NCI-H82 (cell line): ENCODE measurements at regions not wholly inside any gene's neighbourhood (a gene's known extent, or its start where the extent isn't known, plus 50 kb on each side); places are given as distances from the start of the nearest gene placed in this dataset.

ENCODE experiments used
- DNase-seq: peaks from one replicate; lab custom pipeline; 2025; lab: John Stamatoyannopoulos, UW

DNA sequence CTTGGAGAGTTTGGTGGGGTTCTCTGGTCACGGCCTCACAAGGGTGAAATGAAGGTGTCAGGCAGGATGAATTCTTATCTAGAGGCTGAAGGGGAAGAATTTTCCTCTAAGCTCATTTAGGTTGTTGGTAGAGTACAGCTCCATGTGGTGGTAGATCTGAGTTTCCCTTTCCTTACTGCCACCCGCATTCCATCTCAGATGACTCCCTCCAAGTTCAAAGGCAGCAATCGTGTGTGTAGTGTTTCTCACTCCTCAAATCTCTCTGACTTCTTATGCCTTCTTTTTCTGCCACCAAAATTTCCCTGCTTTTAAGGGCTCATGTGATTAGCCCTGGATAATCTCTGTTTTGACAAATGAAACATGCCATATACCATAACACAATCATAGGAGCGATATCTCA is 135.5 kb upstream of the MYOCD start:
- peak; percentile 7 for DNase-seq

DNA sequence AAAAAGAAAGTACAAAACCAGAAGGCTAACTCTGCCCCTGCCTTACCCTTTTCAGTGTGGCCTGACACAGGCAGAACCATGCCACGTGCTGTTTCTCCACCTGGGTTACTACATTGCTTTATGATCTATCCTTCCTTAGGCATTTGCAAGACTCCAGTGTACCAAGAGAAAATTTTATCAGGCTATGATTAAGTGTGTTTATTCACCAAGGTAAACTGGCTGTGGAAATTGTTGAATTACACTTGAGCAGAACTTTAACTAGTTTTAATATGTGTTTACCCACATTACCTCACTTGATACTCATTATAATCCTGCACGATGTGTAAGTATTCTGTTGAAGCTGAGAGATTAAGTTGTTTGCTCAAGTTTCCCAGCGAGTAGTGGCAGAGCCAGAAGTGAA is 129.7 kb upstream of the MYOCD start:
- no peak for DNase-seq

DNA sequence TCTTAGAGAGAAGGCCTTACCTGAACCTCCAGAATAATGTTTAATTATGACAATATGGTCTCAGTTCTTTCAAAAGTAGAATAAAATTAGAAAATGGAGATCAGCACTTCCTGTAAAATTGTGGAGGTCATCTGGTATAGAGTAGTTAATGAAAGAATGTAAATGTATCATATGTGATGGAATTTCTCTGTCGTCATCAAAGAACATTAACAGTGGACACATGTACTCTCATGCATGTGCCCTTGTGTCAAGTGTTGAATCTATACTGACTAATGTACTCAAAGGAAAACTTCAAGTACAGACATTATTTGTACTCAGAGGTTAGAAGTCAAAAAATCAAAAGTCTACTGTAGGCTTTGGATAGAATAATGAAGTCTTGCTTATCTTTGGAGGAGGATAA is 129.2 kb upstream of the MYOCD start:
- DNase-seq, result no peak

DNA sequence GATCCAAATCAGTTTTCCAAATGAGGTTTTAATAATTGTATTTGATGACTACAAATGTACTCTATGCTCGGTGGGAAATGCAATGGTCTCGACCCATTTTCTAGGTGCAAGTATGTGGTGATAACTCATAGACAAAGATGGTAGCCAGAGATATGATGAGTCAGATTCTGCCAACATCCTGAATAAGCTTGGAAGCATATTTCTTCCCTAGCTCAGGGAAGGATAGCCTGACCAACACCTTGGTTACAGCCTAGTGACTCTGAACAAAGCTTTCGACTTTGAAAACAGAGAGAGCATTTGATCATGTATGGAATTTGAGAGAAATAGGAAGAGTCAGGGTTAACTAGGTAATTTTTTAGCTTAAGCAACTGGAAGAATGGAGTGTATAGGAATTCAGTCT is 128.3 kb upstream of the MYOCD start:
- DNase-seq, result no peak

- no peak for DNase-seq
These were observed 127.7 kb upstream of the MYOCD start for GRCh38 chr17:12538003-12538402.

GRCh38 chr17:12545877-12546513 is 119.7 kb upstream of the MYOCD start:
- DNase-seq, result peak; percentile 82

GRCh38 chr17:12546983-12547382 is 118.7 kb upstream of the MYOCD start:
- DNase-seq, result no peak

DNA sequence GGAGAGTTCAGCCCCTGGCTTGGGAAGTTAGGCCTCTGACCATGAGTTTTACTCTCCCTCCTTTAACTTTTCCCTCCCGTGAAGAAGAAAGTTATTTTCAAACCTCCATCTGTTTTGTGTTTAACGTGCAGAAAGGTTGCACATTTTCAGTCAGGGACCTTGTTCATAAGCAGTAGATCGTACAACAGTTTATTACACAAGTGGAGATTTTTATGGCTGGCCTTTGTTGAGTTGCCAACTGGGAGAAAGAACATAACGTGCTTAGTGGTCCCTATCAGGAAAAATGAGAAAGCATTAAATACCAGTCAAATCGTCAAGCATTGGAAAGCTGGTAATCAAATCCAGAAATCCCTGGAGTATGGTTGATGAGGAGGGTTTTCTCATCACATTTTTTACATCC is 117.9 kb upstream of the MYOCD start:
- DNase-seq, result no peak

DNA sequence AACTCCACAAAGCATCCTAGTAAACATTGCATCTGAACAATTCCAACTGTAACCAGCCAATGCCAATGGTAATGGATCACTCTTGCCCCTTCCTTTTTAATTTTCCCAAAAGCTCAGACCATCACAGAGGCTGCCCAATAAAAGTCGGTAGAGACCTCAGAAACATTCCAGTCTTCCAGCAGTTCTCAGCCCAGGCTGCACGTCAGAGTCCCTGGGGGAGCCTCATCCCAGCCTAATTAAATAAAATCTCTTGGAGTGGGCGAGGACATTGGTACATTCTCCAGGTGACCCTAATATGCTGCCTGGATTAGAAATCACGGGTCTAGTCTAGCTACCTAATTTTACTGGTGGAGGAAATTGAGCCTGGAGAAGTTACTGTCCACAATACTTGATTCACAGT is 117.1 kb upstream of the MYOCD start:
- DNase-seq, result no peak

DNA sequence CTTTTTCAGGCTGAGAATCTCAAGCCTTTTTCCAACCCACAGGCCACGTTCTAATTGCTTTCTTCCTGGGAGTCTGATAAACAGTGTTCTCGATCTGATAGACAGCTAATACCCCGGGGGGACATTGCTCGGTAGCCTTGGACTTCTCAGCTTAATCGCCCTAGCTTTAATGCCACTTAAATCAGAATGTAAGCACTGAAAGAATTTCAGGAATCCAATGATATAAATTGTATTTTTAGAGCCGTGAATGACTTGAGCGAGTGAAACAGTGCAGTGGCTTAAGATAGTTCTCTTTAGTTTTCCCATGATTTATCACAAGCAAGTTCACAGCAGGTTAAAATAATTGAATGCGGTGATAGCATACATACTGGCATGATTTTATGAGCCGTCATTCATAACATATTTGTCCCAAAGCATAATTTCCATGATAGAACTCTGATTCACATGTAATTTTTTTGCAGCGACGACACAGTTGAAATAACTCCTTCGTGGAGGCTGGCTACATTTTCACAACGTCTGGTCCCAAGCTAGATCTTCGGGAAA is 116.1 kb upstream of the MYOCD start:
- no peak for DNase-seq

DNA sequence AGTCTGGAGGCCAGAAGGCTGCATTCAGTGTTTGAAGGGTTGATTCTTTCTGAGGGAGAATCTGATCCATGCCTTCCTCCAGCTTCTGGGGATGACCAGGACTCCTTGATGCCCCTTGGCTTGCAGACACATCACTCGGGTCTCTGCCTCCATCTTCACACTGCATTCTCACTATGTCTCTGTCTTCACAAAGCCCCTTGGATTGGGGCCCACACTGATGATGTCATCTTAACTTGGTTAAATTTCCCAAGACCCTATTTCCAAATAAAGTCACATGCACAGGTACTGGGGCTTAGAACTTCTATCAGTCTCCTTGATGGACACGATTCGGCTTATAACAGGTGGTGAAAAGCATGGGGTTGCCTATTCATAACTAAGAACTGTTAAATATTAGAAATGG is 112.1 kb upstream of the MYOCD start:
- no peak for DNase-seq

DNA sequence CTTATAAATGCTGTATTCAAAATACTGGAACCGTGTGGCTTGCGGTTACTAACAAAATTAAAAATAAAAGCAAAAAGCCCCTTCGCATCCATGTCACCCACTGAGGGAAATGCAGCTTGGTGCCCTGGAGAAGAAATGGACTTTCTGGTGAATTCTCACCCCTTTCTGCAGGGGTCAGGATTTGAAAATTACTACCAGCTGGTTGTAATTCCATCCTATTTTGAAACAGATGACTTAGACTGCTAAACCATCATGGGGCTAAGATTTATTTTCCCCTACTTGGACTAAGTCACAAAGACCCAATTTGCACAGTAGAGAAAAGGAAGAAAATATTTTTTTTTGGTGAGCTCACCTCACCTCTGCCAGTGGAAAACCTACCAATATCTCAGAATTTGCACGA is 111.4 kb upstream of the MYOCD start:
- DNase-seq, result no peak

GRCh38 chr17:12566291-12566690 is 99.4 kb upstream of the MYOCD start:
- DNase-seq, result peak; percentile 77

DNA sequence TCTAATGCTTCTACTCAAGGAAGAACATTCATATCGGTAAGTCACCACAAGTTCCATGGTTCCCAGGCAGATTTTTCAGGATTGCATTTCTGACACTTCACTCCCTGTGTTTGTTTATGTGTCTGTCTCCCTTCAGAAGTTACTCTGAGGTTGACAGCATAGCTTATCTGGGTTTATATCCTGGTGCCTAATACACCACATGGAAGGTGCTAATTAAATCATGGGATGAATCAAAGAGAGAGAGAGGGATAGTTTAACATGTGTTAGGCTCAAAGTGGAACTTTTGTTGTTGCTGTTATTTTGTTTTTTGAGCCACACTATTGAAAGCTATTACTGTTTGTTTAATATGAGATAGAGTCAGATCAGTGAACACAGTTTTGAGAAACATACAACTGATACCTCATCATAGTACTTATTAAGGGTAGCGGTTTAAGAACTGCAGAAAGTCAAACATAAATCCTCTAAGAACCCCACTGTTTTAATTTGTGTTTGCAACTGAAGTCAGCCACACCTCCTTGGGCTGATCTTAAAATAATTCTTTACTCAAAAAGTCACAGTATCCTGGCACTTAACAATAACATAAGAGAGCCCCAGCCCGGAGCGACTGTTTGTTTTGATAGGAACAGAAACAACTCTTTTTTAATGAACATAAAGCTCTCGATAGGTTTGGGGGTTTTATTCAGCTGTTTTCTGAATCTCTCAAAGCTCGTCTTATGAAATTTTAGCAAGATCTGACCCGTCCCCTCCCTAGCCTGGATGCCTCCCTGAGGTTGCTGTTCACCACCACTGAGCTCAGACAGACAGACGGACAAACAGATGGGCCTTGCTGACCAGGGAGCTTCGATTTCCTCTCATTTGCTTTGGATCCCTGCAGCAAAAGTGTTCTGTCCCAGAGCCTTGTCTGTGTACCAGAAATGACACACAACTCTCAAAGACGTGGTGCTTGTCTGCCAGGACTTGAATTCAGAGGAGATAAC is 98.3 kb upstream of the MYOCD start:
- DNase-seq, result peak; percentile 72

DNA sequence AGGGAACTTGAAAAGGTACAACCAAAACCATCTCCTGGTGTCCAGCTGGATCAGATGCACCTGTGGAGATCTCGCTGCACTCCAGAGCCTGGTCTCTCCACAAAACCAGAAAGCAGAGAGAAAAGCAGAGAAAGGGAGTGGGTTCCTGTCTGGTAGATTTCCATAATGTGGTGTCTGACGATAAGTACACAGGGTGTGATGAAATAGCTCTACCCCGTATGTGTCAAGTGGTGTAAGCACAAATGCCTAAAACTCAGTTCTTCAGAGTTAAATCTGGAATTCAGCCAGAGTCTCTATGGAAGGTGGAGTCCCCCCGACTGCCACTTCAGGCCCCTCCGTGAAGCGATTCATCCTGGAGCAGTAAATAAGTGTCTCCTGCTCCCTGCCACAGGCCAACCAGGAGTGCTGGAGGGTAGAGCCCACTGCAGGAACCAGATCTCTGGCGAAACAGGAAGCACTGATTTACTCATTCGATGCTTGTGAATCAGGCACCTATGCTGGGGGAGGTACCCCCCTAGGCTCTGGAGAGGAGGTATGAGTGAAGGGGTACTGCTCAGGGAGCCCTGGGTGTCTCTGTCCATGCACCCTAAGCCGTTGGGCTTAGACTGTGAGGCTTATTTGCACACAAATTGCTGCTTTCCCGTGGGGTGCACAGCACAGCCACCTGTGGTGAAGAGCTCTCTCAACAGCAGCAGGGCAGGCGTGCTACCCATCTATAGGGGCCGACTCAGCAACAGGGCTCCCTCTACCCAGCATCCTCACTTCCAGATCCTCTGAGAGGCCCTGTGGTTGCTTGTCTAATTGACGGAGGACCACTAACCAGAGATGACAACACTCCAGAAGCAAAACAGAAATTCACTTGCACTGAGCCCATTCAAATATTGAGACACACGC is 97.1 kb upstream of the MYOCD start:
- DNase-seq, result no peak

- DNase-seq, result no peak
These were observed 94.1 kb upstream of the MYOCD start for GRCh38 chr17:12571606-12572005.

- no peak for DNase-seq
These were observed 91.2 kb upstream of the MYOCD start for GRCh38 chr17:12574525-12574924.

GRCh38 chr17:12575641-12576040 is 90.0 kb upstream of the MYOCD start:
- DNase-seq, result no peak

DNA sequence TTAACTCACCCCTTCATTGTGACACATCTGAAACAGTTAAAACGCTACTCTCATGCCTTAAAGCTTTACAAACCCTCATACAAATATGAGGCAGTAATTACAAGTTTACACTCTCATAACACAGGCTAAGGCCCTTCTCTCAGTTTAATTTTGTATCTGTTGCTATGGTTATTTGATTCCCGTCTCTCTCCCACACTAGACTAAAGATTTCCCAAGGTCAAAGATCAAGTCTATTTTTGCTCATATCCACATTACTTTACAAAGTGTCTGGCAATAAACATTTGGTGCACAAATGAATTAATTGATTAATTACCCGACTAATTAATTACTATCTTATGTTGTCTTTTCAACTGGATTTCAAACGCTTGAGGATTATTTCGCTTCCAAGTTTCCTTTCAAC is 86.4 kb upstream of the MYOCD start:
- no peak for DNase-seq

DNA sequence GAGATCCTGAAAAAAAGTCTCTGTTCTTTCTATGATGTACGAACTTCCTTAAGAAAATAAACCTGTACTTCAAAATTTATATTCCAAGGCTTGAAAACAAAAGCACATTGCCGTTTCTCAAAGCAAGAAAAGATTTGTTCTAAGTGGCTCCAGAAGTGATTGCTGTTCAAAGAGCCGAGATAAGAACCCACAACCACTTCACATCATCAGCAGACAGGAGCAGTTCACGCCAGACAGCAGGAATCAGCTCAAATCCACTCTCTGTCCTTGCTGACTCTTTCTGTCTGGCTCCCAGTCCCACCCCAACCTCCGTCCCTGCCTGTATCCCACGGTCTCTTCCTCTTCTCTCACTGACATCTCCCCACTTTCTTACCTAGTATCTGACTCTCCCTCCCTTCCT is 85.0 kb upstream of the MYOCD start:
- no peak for DNase-seq

DNA sequence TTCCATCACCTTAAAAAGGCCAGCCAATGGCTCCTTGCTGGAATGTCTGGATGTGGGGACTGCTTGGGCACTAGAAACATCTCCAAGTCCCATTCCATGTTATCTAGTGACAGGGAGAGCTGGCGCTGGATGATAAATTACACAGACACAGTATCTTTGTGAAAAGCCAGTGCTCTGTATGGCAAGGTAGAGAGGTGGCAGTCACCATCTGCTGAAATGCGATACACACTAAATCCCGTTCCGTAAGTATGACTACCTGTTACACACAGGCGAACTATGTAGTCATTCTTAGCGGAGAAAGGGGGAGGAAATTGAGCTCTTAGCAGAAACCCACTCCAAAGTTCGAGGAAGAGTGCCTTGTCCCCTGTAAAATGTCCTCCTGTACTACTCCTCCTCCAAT is 81.0 kb upstream of the MYOCD start:
- DNase-seq, result peak; percentile 7

DNA sequence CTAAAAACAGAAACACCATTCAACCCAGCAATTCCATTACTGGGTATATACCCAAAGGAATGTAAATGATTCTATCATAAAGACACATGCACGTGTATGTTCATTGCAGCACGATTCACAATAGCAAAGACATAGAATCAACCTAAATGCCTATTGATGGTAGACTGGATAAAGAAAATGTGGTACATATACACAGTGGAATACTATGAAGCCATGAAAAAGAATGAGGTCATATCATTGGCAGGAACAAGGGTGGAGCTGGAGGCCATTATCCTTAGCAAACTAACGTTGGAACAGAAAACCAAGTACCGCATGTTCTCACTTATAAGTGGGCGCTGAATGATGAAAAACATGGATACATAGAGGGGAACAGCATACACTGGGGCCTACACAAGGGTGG is 77.2 kb upstream of the MYOCD start:
- DNase-seq, result no peak
